HEK293T (cell line): ENCODE measurements at regions not wholly inside any gene's neighbourhood (a gene's known extent, or its start where the extent isn't known, plus 50 kb on each side); places are given as distances from the start of the nearest gene placed in this dataset.
"Not testable (repeated sequence)": the region's sequence is repeated elsewhere in the genome, so short reads cannot be mapped to it uniquely, and the experiment has no call there.

Source experiments
- CTCF ChIA-PET: fragments of 350-600 bp; formaldehyde crosslinking; extraction: SDS; loops from one replicate; lab custom pipeline; 2021; ENCODE audit warnings: antibody characterized with exemption, inconsistent platforms; lab: Yijun Ruan, JAX
- POLR2A ChIA-PET: fragments of 350-600 bp; formaldehyde crosslinking; extraction: SDS; loops from one replicate; lab custom pipeline; 2020; ENCODE audit warnings: antibody characterized with exemption, inconsistent platforms; lab: Yijun Ruan, JAX
- DNase-seq: peaks from one replicate; pipeline ENCODE4 v3.0.0; 2012; ENCODE audit warnings: mixed read lengths; ENCODE audit errors: extremely low spot score
- ARNT ChIP-seq: fragments of 450-650 bp; IDR thresholded peaks from 2 replicates; pipeline ENCODE4 v1.6.1; 2017; ENCODE audit warnings: mild to moderate bottlenecking
- BHLHE40 ChIP-seq: fragments of 450-650 bp; IDR thresholded peaks from 2 replicates; pipeline ENCODE4 v1.6.1; 2016; ENCODE audit warnings: mild to moderate bottlenecking, moderate library complexity, borderline replicate concordance
- CTBP1 ChIP-seq: fragments of 450-650 bp; IDR thresholded peaks from 2 replicates; pipeline ENCODE4 v1.6.1; 2016; ENCODE audit warnings: borderline replicate concordance
- ELF4 ChIP-seq: fragments of 450-650 bp; IDR thresholded peaks from 2 replicates; pipeline ENCODE4 v1.6.1; 2017; ENCODE audit warnings: antibody characterized with exemption
- FOXA1 ChIP-seq: fragments of 450-650 bp; IDR thresholded peaks from 2 replicates; pipeline ENCODE4 v1.6.1; 2016; ENCODE audit warnings: mild to moderate bottlenecking
- FOXK2 ChIP-seq: fragments of 450-650 bp; IDR thresholded peaks from 2 replicates; pipeline ENCODE4 v1.6.1; 2016; ENCODE audit warnings: mild to moderate bottlenecking
- FOXM1 ChIP-seq: fragments of 450-650 bp; IDR thresholded peaks from 2 replicates; pipeline ENCODE4 v1.6.1; 2017; ENCODE audit warnings: mild to moderate bottlenecking, borderline replicate concordance
- HDGF ChIP-seq: fragments of 450-650 bp; IDR thresholded peaks from 2 replicates; pipeline ENCODE4 v1.6.1; 2017; ENCODE audit warnings: antibody characterized with exemption, borderline replicate concordance
- L3MBTL2 ChIP-seq: fragments of 450-650 bp; conservative IDR thresholded peaks from 2 replicates; pipeline ENCODE4 v1.6.1; 2016; ENCODE audit warnings: mild to moderate bottlenecking
- LEF1 ChIP-seq: fragments of 450-650 bp; IDR thresholded peaks from 2 replicates; pipeline ENCODE4 v1.6.1; 2017; ENCODE audit warnings: mild to moderate bottlenecking, borderline replicate concordance
- NFRKB ChIP-seq: fragments of 450-650 bp; IDR thresholded peaks from 2 replicates; pipeline ENCODE4 v1.6.1; 2016; ENCODE audit warnings: mild to moderate bottlenecking, moderate library complexity
- PKNOX1 ChIP-seq: fragments of 450-650 bp; IDR thresholded peaks from 2 replicates; pipeline ENCODE4 v1.6.1; 2016
- SP1 ChIP-seq: fragments of 450-650 bp; IDR thresholded peaks from 2 replicates; pipeline ENCODE4 v1.6.1; 2017
- SUZ12 ChIP-seq: fragments of 450-650 bp; IDR thresholded peaks from 2 replicates; pipeline ENCODE4 v1.6.1; 2016; ENCODE audit warnings: mild to moderate bottlenecking
- TARDBP ChIP-seq: fragments of 450-650 bp; IDR thresholded peaks from 2 replicates; pipeline ENCODE4 v1.6.1; 2016
- ZNF384 ChIP-seq: fragments of 450-650 bp; IDR thresholded peaks from 2 replicates; pipeline ENCODE4 v1.6.1; 2016

- TF ChIP-seq PKNOX1 (no peak), ZNF384 (no peak), HDGF (no peak), FOXA1 (no peak), SUZ12 (no peak), FOXK2 (no peak), ARNT (no peak), LEF1 (no peak), L3MBTL2 (no peak), ELF4 (no peak), BHLHE40 (no peak), TARDBP (no peak)
- CTCF ChIA-PET, result no interaction called here
- POLR2A ChIA-PET, result no interaction called here
- DNase-seq, result no peak
Measured at GRCh38 chr14:40216976-40217375, 784.7 kb upstream of the FBXO33 start.

- CTCF ChIA-PET, DNase-seq, POLR2A ChIA-PET: not testable (repeated sequence)
Measured at GRCh38 chr14:40216408-40216807, 784.2 kb upstream of the FBXO33 start.

GRCh38 chr14:40213701-40214100 lies 781.5 kb upstream of the FBXO33 start:
- ChIA-PET POLR2A (no interaction called here), CTCF (no interaction called here)
- no peak for DNase-seq
- TF ChIP-seq FOXM1, result no peak
- no peak for TF ChIP-seq CTBP1
- no peak for TF ChIP-seq TARDBP
- no peak for TF ChIP-seq ARNT
- TF ChIP-seq HDGF, result no peak
- TF ChIP-seq L3MBTL2, result no peak
- TF ChIP-seq SUZ12, result no peak
- no peak for TF ChIP-seq FOXK2
- no peak for TF ChIP-seq NFRKB
- no peak for TF ChIP-seq SP1
- no peak for TF ChIP-seq BHLHE40
- no peak for TF ChIP-seq ZNF384
- no peak for TF ChIP-seq PKNOX1
- TF ChIP-seq FOXA1, result no peak
- no peak for TF ChIP-seq ELF4
- no peak for TF ChIP-seq LEF1

- ChIA-PET POLR2A (no interaction called here), CTCF (no interaction called here)
- DNase-seq, result no peak
- TF ChIP-seq NFRKB, result no peak
- TF ChIP-seq ZNF384, result no peak
- TF ChIP-seq SUZ12, result no peak
- no peak for TF ChIP-seq BHLHE40
- TF ChIP-seq PKNOX1, result no peak
- no peak for TF ChIP-seq FOXK2
- no peak for TF ChIP-seq CTBP1
- no peak for TF ChIP-seq FOXM1
- TF ChIP-seq HDGF, result no peak
- TF ChIP-seq LEF1, result no peak
- no peak for TF ChIP-seq FOXA1
- no peak for TF ChIP-seq ELF4
- no peak for TF ChIP-seq ARNT
- TF ChIP-seq TARDBP, result no peak
- TF ChIP-seq L3MBTL2, result no peak
- no peak for TF ChIP-seq SP1
Measured at GRCh38 chr14:40204441-40205175, 772.4 kb upstream of the FBXO33 start.

GRCh38 chr14:40199101-40199500 lies 766.9 kb upstream of the FBXO33 start:
- POLR2A ChIA-PET, result no interaction called here
- DNase-seq, result no peak
- CTCF ChIA-PET, result no interaction called here
- TF ChIP-seq SP1, result no peak
- no peak for TF ChIP-seq TARDBP
- no peak for TF ChIP-seq FOXA1
- TF ChIP-seq SUZ12, result no peak
- no peak for TF ChIP-seq BHLHE40
- TF ChIP-seq ZNF384, result no peak
- TF ChIP-seq NFRKB, result no peak

- TF ChIP-seq L3MBTL2, result no peak
- no peak for TF ChIP-seq HDGF
- no peak for TF ChIP-seq PKNOX1
- TF ChIP-seq FOXK2, result no peak
- TF ChIP-seq SUZ12, result no peak
- no peak for TF ChIP-seq NFRKB
- no peak for TF ChIP-seq ELF4
- no peak for TF ChIP-seq ZNF384
- TF ChIP-seq SP1, result no peak
- no peak for TF ChIP-seq BHLHE40
- TF ChIP-seq CTBP1, result no peak
- TF ChIP-seq LEF1, result no peak
- POLR2A ChIA-PET, result no interaction called here
Measured at GRCh38 chr14:40197344-40197743, 765.1 kb upstream of the FBXO33 start.

More at GRCh38 chr14:40197344-40197743, 765.1 kb upstream of the FBXO33 start:
- DNase-seq, result no peak
- CTCF ChIA-PET, result no interaction called here
